Caki2 (cell line): ENCODE measurements at regions not wholly inside any gene's neighbourhood (a gene's known extent, or its start where the extent isn't known, plus 50 kb on each side); places are given as distances from the start of the nearest gene placed in this dataset.
"Not testable (repeated sequence)": the region's sequence is repeated elsewhere in the genome, so short reads cannot be mapped to it uniquely, and the experiment has no call there.

Source experiments
- DNase-seq: peaks from one replicate; pipeline ENCODE4 v3.0.0-alpha.2; 2015; ENCODE audit warnings: low read depth
- in situ Hi-C: cut with HindIII; loops from 2 replicates; pipeline ENCODE4 v1.10.0; 2016; ENCODE audit warnings: low sequenced_read_pairs, low pct_unique_long_range_greater_than_20kb, mixed read lengths

GRCh38 chr5:102554082-102554481 lies 55.3 kb upstream of the SLCO6A1 start:
- in situ Hi-C loops, result no loop called here
- peak; percentile 6 for DNase-seq

- no peak for DNase-seq
- in situ Hi-C loops, result no loop called here
Measured at GRCh38 chr5:102554728-102555127, 55.9 kb upstream of the SLCO6A1 start.

GRCh38 chr5:102561894-102562760 lies 63.3 kb upstream of the SLCO6A1 start:
- DNase-seq, result peak; percentile 28
- in situ Hi-C loops, result no loop called here

GRCh38 chr5:102570747-102571146 lies 71.9 kb upstream of the SLCO6A1 start:
- in situ Hi-C loops, result no loop called here
- DNase-seq, result no peak

GRCh38 chr5:102578362-102578761 lies 79.6 kb upstream of the SLCO6A1 start:
- no peak for DNase-seq
- in situ Hi-C loops, result no loop called here

- in situ Hi-C loops, result no loop called here
- DNase-seq, result no peak
Measured at GRCh38 chr5:102579379-102579778, 80.6 kb upstream of the SLCO6A1 start.

GRCh38 chr5:102581011-102581410 lies 82.2 kb upstream of the SLCO6A1 start:
- in situ Hi-C loops, result no loop called here

GRCh38 chr5:102582696-102583095 lies 83.9 kb upstream of the SLCO6A1 start:
- in situ Hi-C loops, result no loop called here
- no peak for DNase-seq

More at GRCh38 chr5:102581011-102581410, 82.2 kb upstream of the SLCO6A1 start:
- DNase-seq, result no peak

- in situ Hi-C loops, result no loop called here
- DNase-seq, result peak; percentile 14
Measured at GRCh38 chr5:102583276-102584124, 84.7 kb upstream of the SLCO6A1 start.

GRCh38 chr5:102589661-102590060 lies 90.9 kb upstream of the SLCO6A1 start:
- in situ Hi-C loops, result no loop called here
- no peak for DNase-seq

- DNase-seq, result no peak
- in situ Hi-C loops, result no loop called here
Measured at GRCh38 chr5:102590467-102590866, 91.7 kb upstream of the SLCO6A1 start.

- in situ Hi-C loops, result no loop called here
- DNase-seq, result no peak
Measured at GRCh38 chr5:102591650-102592049, 92.8 kb upstream of the SLCO6A1 start.

GRCh38 chr5:102592586-102592985 lies 93.8 kb upstream of the SLCO6A1 start:
- in situ Hi-C loops, DNase-seq: not testable (repeated sequence)

- in situ Hi-C loops, result no loop called here
- DNase-seq, result no peak
Measured at GRCh38 chr5:102594192-102594591, 95.4 kb upstream of the SLCO6A1 start.

- in situ Hi-C loops, result no loop called here
- DNase-seq, result no peak
Measured at GRCh38 chr5:102595332-102595731, 96.5 kb upstream of the SLCO6A1 start.

- in situ Hi-C loops, result no loop called here
Measured at GRCh38 chr5:102596113-102596512, 97.3 kb upstream of the SLCO6A1 start.

GRCh38 chr5:102596951-102597350 lies 98.2 kb upstream of the SLCO6A1 start:
- in situ Hi-C loops, result no loop called here

More at GRCh38 chr5:102596113-102596512, 97.3 kb upstream of the SLCO6A1 start:
- no peak for DNase-seq

GRCh38 chr5:102599289-102599688 lies 100.5 kb upstream of the SLCO6A1 start:
- in situ Hi-C loops, result no loop called here

More at GRCh38 chr5:102596951-102597350, 98.2 kb upstream of the SLCO6A1 start:
- no peak for DNase-seq

GRCh38 chr5:102600964-102601363 lies 102.2 kb upstream of the SLCO6A1 start:
- no peak for DNase-seq
- in situ Hi-C loops, result no loop called here

More at GRCh38 chr5:102599289-102599688, 100.5 kb upstream of the SLCO6A1 start:
- no peak for DNase-seq
